Esophagus muscularis mucosa (tissue), 4 donors: ENCODE measurements at regions not wholly inside any gene's neighbourhood (a gene's known extent, or its start where the extent isn't known, plus 50 kb on each side); places are given as distances from the start of the nearest gene placed in this dataset.

Experiments used
- DNase-seq: peaks from one replicate; pipeline ENCODE4 v3.0.0-alpha.2; 2017; ENCODE audit errors: extremely low spot score
- H3K27ac ChIP-seq, 4 donors: fragments of 200-600 bp; sonication (generic); replicated peaks in 1 of 4; 1 replicate in 3 of 4; 2 replicates in 1 of 4; pipeline ENCODE4 v1.5.1; 2016 to 2019; ENCODE audit warnings: mild to moderate bottlenecking in 1 of 4
- H3K27me3 ChIP-seq, 4 donors: fragments of 200-600 bp; sonication (generic); one replicate each; pipeline versions ENCODE4 v1.5.1 to v1.6.0; 2016 to 2019
- H3K36me3 ChIP-seq, 4 donors: fragments of 200-600 bp; sonication (generic); one replicate each; pipeline ENCODE4 v1.5.1; 2016 to 2019
- H3K4me1 ChIP-seq, 4 donors: fragments of 200-600 bp; sonication (generic); one replicate each; pipeline ENCODE4 v1.5.1; 2016 to 2019
- H3K4me3 ChIP-seq, 4 donors: fragments of 200-600 bp; sonication (generic); 1 replicate in 2 of 4; 2 replicates in 2 of 4; pipeline ENCODE4 v1.5.1; 2016 to 2019; ENCODE audit warnings: mild to moderate bottlenecking in 4 of 4, moderate library complexity in 1 of 4
- H3K9me3 ChIP-seq, 4 donors: fragments of 200-600 bp; sonication (generic); 1 replicate in 3 of 4; 2 replicates in 1 of 4; pipeline ENCODE4 v1.5.1; 2016 to 2019
- CTCF ChIP-seq, 3 experiments: fragments of 200-600 bp in 2 of 3; fragments of 450-650 bp in 1 of 3; sonication (generic) in 2 of 3; IDR thresholded peaks; one replicate each; pipeline ENCODE4 v1.5.1; 2017 to 2019; ENCODE audit warnings: antibody characterized with exemption in 3 of 3, mild to moderate bottlenecking in 2 of 3, moderate library complexity in 1 of 3
- EP300 ChIP-seq: sonication (generic); formaldehyde crosslinking; IDR thresholded peaks from one replicate; pipeline ENCODE4 v1.6.1; 2017; ENCODE audit warnings: antibody characterized with exemption
- POLR2A ChIP-seq: fragments of 450-650 bp; IDR thresholded peaks from one replicate; pipeline ENCODE4 v1.6.1; 2017; ENCODE audit warnings: antibody characterized with exemption, moderate library complexity, mild to moderate bottlenecking, low read depth
- POLR2AphosphoS5 ChIP-seq, 2 donors: sonication (generic); formaldehyde crosslinking; IDR thresholded peaks; one replicate each; pipeline ENCODE4 v1.6.1; 2017; ENCODE audit warnings: antibody characterized with exemption in 2 of 2
- WGBS: methylation state at CpG from one replicate; pipeline ENCODE4 v1.1.5; 2018; 5-methylcytosine and 5-hydroxymethylcytosine counted together
- intact Hi-C: fragments of 100-400 bp; cut with DNase I; formaldehyde crosslinking; loops from one replicate; pipeline ENCODE4 v1.15.1; 2023

- no peak for TF ChIP-seq EP300
- TF ChIP-seq CTCF (IDR thresholded peaks at IDR 0.05): no peak
- no peak for TF ChIP-seq POLR2A
- no peak for TF ChIP-seq POLR2AphosphoS5 (IDR thresholded peaks at IDR 0.05)
- intact Hi-C loops: no loop called here
- Histone ChIP-seq H3K4me3 (no peak overlapping the region), H3K9me3 (no peaks in the 10 kb centered on the region), H3K4me1 (peaks cover 8 to 13% (median 10%) of the 10 kb centered on the region in 4 donors), H3K27ac (peak overlapping the region in 1 of 4 donors; percentile 42), H3K36me3 (no peaks in the 10 kb centered on the region), H3K27me3 (no peaks in the 10 kb centered on the region)
- no peak for DNase-seq
Observed at GRCh38 chr7:92917230-92917629, 80.9 kb upstream of the CDK6 start.

- intact Hi-C loops: no loop called here
- H3K27ac ChIP-seq: peak overlapping the region in 1 of 4 donors; percentile 42
- no peaks in the 10 kb centered on the region for H3K27me3 ChIP-seq
- H3K9me3 ChIP-seq: no peaks in the 10 kb centered on the region
- no peak for TF ChIP-seq EP300
- TF ChIP-seq POLR2A: no peak
- no peak for TF ChIP-seq CTCF (IDR thresholded peaks at IDR 0.05)
- TF ChIP-seq POLR2AphosphoS5 (IDR thresholded peaks at IDR 0.05): no peak
- no peak overlapping the region for H3K4me3 ChIP-seq
- no peak for DNase-seq
- peaks cover 8 to 13% (median 10%) of the 10 kb centered on the region in 4 donors for H3K4me1 ChIP-seq
- no peaks in the 10 kb centered on the region for H3K36me3 ChIP-seq
- 29% methylated on average over 3 of the region's 3 CpGs for WGBS
Observed at GRCh38 chr7:92916770-92917224, 80.4 kb upstream of the CDK6 start.

GRCh38 chr7:92915348-92915747 lies 79.0 kb upstream of the CDK6 start:
- 98% methylated on average over 3 of the region's 3 CpGs for WGBS
- no peak for DNase-seq
- intact Hi-C loops: no loop called here

GRCh38 chr7:92914645-92915044 lies 78.3 kb upstream of the CDK6 start:
- H3K4me1 ChIP-seq: peaks cover 8 to 13% (median 10%) of the 10 kb centered on the region in 4 donors
- no peak overlapping the region for H3K27ac ChIP-seq
- H3K36me3 ChIP-seq: no peaks in the 10 kb centered on the region
- no peak overlapping the region for H3K4me3 ChIP-seq
- H3K9me3 ChIP-seq: no peaks in the 10 kb centered on the region
- intact Hi-C loops: no loop called here
- H3K27me3 ChIP-seq: no peaks in the 10 kb centered on the region
- 78% methylated on average over 2 of the region's 2 CpGs for WGBS
- DNase-seq: no peak
- TF ChIP-seq CTCF (IDR thresholded peaks at IDR 0.05): no peak
- no peak for TF ChIP-seq EP300
- no peak for TF ChIP-seq POLR2A
- TF ChIP-seq POLR2AphosphoS5 (IDR thresholded peaks at IDR 0.05): no peak

More at GRCh38 chr7:92915348-92915747, 79.0 kb upstream of the CDK6 start:
- Histone ChIP-seq H3K27me3 (no peaks in the 10 kb centered on the region), H3K4me1 (peaks cover 8 to 13% (median 10%) of the 10 kb centered on the region in 4 donors), H3K36me3 (no peaks in the 10 kb centered on the region), H3K4me3 (no peak overlapping the region), H3K27ac (no peak overlapping the region), H3K9me3 (no peaks in the 10 kb centered on the region)
- no peak for TF ChIP-seq EP300
- TF ChIP-seq POLR2AphosphoS5 (IDR thresholded peaks at IDR 0.05): no peak
- TF ChIP-seq CTCF (IDR thresholded peaks at IDR 0.05): no peak
- TF ChIP-seq POLR2A: no peak

GRCh38 chr7:92913849-92914248 lies 77.5 kb upstream of the CDK6 start:
- TF ChIP-seq POLR2A (no peak), EP300 (no peak), CTCF (IDR thresholded peaks at IDR 0.05) (no peak), POLR2AphosphoS5 (IDR thresholded peaks at IDR 0.05) (no peak)
- DNase-seq: no peak

More at GRCh38 chr7:92913849-92914248, 77.5 kb upstream of the CDK6 start:
- no peaks in the 10 kb centered on the region for H3K36me3 ChIP-seq
- peaks cover 8 to 13% (median 10%) of the 10 kb centered on the region in 4 donors for H3K4me1 ChIP-seq
- 97% methylated on average over 3 of the region's 3 CpGs for WGBS
- no peak overlapping the region for H3K27ac ChIP-seq
- H3K9me3 ChIP-seq: no peaks in the 10 kb centered on the region
- intact Hi-C loops: no loop called here
- no peaks in the 10 kb centered on the region for H3K27me3 ChIP-seq
- no peak overlapping the region for H3K4me3 ChIP-seq
